Stimulated activated CD8-positive, alpha-beta memory T cell treated with anti-CD3 and anti-CD28 coated beads, Interleukin-15, amount 100 ng/mL, for 48 hours (primary cell): ENCODE measurements at regions not wholly inside any gene's neighbourhood (a gene's known extent, or its start where the extent isn't known, plus 50 kb on each side); places are given as distances from the start of the nearest gene placed in this dataset.

Source experiments
- DNase-seq, 2 donors: peaks; one replicate each; pipeline ENCODE4 v3.0.0-alpha.2; 2020; ENCODE audit warnings: low read depth in 2 of 2

- no peak for DNase-seq
These were observed 182.4 kb upstream of the ADGRL2 start for GRCh38 chr1:81618376-81618775.

GRCh38 chr1:81617308-81617967 is 183.3 kb upstream of the ADGRL2 start:
- DNase-seq: no peak

GRCh38 chr1:81613803-81614202 is 186.9 kb upstream of the ADGRL2 start:
- no peak for DNase-seq

GRCh38 chr1:81607924-81608323 is 192.8 kb upstream of the ADGRL2 start:
- DNase-seq: no peak

- no peak for DNase-seq
These were observed 193.6 kb upstream of the ADGRL2 start for GRCh38 chr1:81607086-81607485.

- DNase-seq: no peak
These were observed 194.1 kb upstream of the ADGRL2 start for GRCh38 chr1:81606656-81607055.

- DNase-seq: no peak
These were observed 195.7 kb upstream of the ADGRL2 start for GRCh38 chr1:81605023-81605422.

- no peak for DNase-seq
These were observed 199.7 kb upstream of the ADGRL2 start for GRCh38 chr1:81600878-81601622.

GRCh38 chr1:81600363-81600762 is 200.4 kb upstream of the ADGRL2 start:
- no peak for DNase-seq

- no peak for DNase-seq
These were observed 202.1 kb upstream of the ADGRL2 start for GRCh38 chr1:81598623-81599022.

- DNase-seq: no peak
These were observed 202.9 kb upstream of the ADGRL2 start for GRCh38 chr1:81597720-81598426.

GRCh38 chr1:81596341-81596740 is 204.4 kb upstream of the ADGRL2 start:
- no peak for DNase-seq

GRCh38 chr1:81594206-81594605 is 206.5 kb upstream of the ADGRL2 start:
- no peak for DNase-seq

GRCh38 chr1:81592233-81592632 is 208.5 kb upstream of the ADGRL2 start:
- DNase-seq: no peak

GRCh38 chr1:81590171-81590570 is 210.6 kb upstream of the ADGRL2 start:
- DNase-seq: no peak

- DNase-seq: no peak
These were observed 212.6 kb upstream of the ADGRL2 start for GRCh38 chr1:81588149-81588548.

- DNase-seq: no peak
These were observed 213.3 kb upstream of the ADGRL2 start for GRCh38 chr1:81587426-81587825.

GRCh38 chr1:81585371-81585770 is 215.4 kb upstream of the ADGRL2 start:
- DNase-seq: no peak

GRCh38 chr1:81584398-81584797 is 216.3 kb upstream of the ADGRL2 start:
- no peak for DNase-seq

GRCh38 chr1:81583878-81584277 is 216.9 kb upstream of the ADGRL2 start:
- DNase-seq: no peak

- DNase-seq: no peak
These were observed 218.2 kb upstream of the ADGRL2 start for GRCh38 chr1:81582467-81582986.

- DNase-seq: no peak
These were observed 221.9 kb upstream of the ADGRL2 start for GRCh38 chr1:81578867-81579266.
